ENCODE measurements at regions not wholly inside any gene's neighbourhood (a gene's known extent, or its start where the extent isn't known, plus 50 kb on each side); places are given as distances from the start of the nearest gene placed in this dataset.

GRCh38 chr7:25665374-25665773, 437.1 kb upstream of the NPVF start:
- Histone ChIP-seq H3K27me3 (no peaks in the 10 kb centered on the region), H3K4me3 (no peak overlapping the region), H3K27ac (peak overlapping the region in 1 of 4 donors; percentile 89), H3K36me3 (no peaks in the 10 kb centered on the region), H3K4me1 (peaks cover 45 to 60% of the 10 kb centered on the region in 2 donors), H3K9me3 (no peaks in the 10 kb centered on the region)
- no peak for TF ChIP-seq POLR2A (IDR thresholded peaks at IDR 0.05)
- no peak for TF ChIP-seq CTCF (IDR thresholded peaks at IDR 0.05 in 4 of 5, conservative IDR thresholded peaks at IDR 0.05 in 1 of 5)
- ATAC-seq = no peak
- intact Hi-C loops (cut with DNase I; ENCODE audit: low total_unique reads) (no loop called here), in situ Hi-C loops (cut with MboI; ENCODE audit: low sequenced_read_pairs in 4 of 4) (loop anchor here in 1 of 4 donors (5.0 kb wide), 2 partner anchors 102 to 177 kb away; no protein-coding TSS in a partner anchor)
- DNase-seq = peak in 1 of 2 donors; percentile 40

- DNase-seq (no peak), ATAC-seq (no peak)
- in situ Hi-C loops (cut with MboI; ENCODE audit: low sequenced_read_pairs in 4 of 4) (loop anchor here in 1 of 4 donors (5.0 kb wide), 2 partner anchors 101 to 176 kb away; no protein-coding TSS in a partner anchor), intact Hi-C loops (cut with DNase I; ENCODE audit: low total_unique reads) (no loop called here)
- Histone ChIP-seq H3K9me3 (no peaks in the 10 kb centered on the region), H3K27ac (no peak overlapping the region), H3K36me3 (no peaks in the 10 kb centered on the region), H3K27me3 (no peaks in the 10 kb centered on the region), H3K4me1 (peaks cover 50 to 66% of the 10 kb centered on the region in 2 donors), H3K4me3 (no peak overlapping the region)
- TF ChIP-seq CTCF (IDR thresholded peaks at IDR 0.05 in 4 of 5, conservative IDR thresholded peaks at IDR 0.05 in 1 of 5) = no peak
- no peak for TF ChIP-seq POLR2A (IDR thresholded peaks at IDR 0.05)
Observed at GRCh38 chr7:25665903-25666670, 437.8 kb upstream of the NPVF start.

GRCh38 chr7:25666671-25667060, 438.4 kb upstream of the NPVF start:
- Histone ChIP-seq H3K9me3 (no peaks in the 10 kb centered on the region), H3K4me1 (peaks cover 52 to 70% of the 10 kb centered on the region in 2 donors), H3K36me3 (no peaks in the 10 kb centered on the region), H3K27me3 (no peaks in the 10 kb centered on the region), H3K4me3 (no peak overlapping the region), H3K27ac (no peak overlapping the region)
- DNase-seq (no peak), ATAC-seq (no peak)
- no peak for TF ChIP-seq POLR2A (IDR thresholded peaks at IDR 0.05)
- TF ChIP-seq CTCF (IDR thresholded peaks at IDR 0.05 in 4 of 5, conservative IDR thresholded peaks at IDR 0.05 in 1 of 5) = no peak
- intact Hi-C loops (cut with DNase I; ENCODE audit: low total_unique reads) = no loop called here
- in situ Hi-C loops (cut with MboI; ENCODE audit: low sequenced_read_pairs in 4 of 4) = loop anchor here in 1 of 4 donors (5.0 kb wide), 2 partner anchors 101 to 176 kb away; no protein-coding TSS in a partner anchor

- no peaks in the 10 kb centered on the region for H3K27me3 ChIP-seq
- H3K4me3 ChIP-seq = no peak overlapping the region
- ATAC-seq (no peak), DNase-seq (no peak)
- H3K36me3 ChIP-seq = no peaks in the 10 kb centered on the region
- intact Hi-C loops (cut with DNase I; ENCODE audit: low total_unique reads) (no loop called here), in situ Hi-C loops (cut with MboI; ENCODE audit: low sequenced_read_pairs in 4 of 4) (loop anchor here in 1 of 4 donors (5.0 kb wide), 2 partner anchors 98 to 173 kb away; no protein-coding TSS in a partner anchor)
- H3K4me1 ChIP-seq = peaks cover 30 to 45% of the 10 kb centered on the region in 2 donors
- no peaks in the 10 kb centered on the region for H3K9me3 ChIP-seq
- H3K27ac ChIP-seq = peak overlapping the region in 3 of 4 donors; percentile 59 to 90 (median 74)
- no peak for TF ChIP-seq POLR2A (IDR thresholded peaks at IDR 0.05)
- TF ChIP-seq CTCF (IDR thresholded peaks at IDR 0.05 in 4 of 5, conservative IDR thresholded peaks at IDR 0.05 in 1 of 5) = no peak
Observed at GRCh38 chr7:25669281-25669781, 441.0 kb upstream of the NPVF start.

All from gastrocnemius medialis (tissue), 4 donors.